Left lung (tissue), 4 donors: ENCODE measurements at regions not wholly inside any gene's neighbourhood (a gene's known extent, or its start where the extent isn't known, plus 50 kb on each side); places are given as distances from the start of the nearest gene placed in this dataset.

Source experiments
- ATAC-seq: fragments of 200-7000 bp; cut with Tn5 transposase; one replicate; pipeline ENCODE4 v1.9.1; 2020; ENCODE audit warnings: moderate library complexity
- DNase-seq, 4 donors: peaks; one replicate each; pipeline ENCODE4 v3.0.0-alpha.2; 2013 to 2020
- H3K27ac ChIP-seq, 2 donors: fragments of 200-600 bp; sonication (generic) in 1 of 2; one replicate each; pipeline versions ENCODE4 v1.5.0 to v1.8.0; 2020 to 2021
- H3K27me3 ChIP-seq, 2 donors: fragments of 200-600 bp; sonication (generic) in 1 of 2; one replicate each; pipeline versions ENCODE4 v1.5.0 to v1.8.0; 2020 to 2021
- H3K36me3 ChIP-seq, 2 donors: fragments of 200-600 bp; sonication (generic) in 1 of 2; one replicate each; pipeline versions ENCODE4 v1.5.0 to v1.8.0; 2020 to 2021
- H3K4me1 ChIP-seq, 2 donors: fragments of 200-600 bp; one replicate each; pipeline ENCODE4 v1.8.0; 2021
- H3K4me3 ChIP-seq, 2 donors: fragments of 200-600 bp; sonication (generic) in 1 of 2; one replicate each; pipeline versions ENCODE4 v1.5.0 to v1.8.0; 2020 to 2021; ENCODE audit warnings: mild to moderate bottlenecking in 1 of 2
- H3K9me3 ChIP-seq, 2 donors: fragments of 200-600 bp; sonication (generic) in 1 of 2; one replicate each; pipeline versions ENCODE4 v1.5.0 to v1.8.0; 2020 to 2021
- CTCF ChIP-seq, 2 donors: fragments of 200-600 bp; sonication (generic) in 1 of 2; IDR thresholded peaks; one replicate each; pipeline versions ENCODE4 v1.5.0 to v1.8.0; 2021; ENCODE audit warnings: antibody characterized with exemption in 2 of 2
- intact Hi-C, 2 donors: fragments of 100-400 bp; cut with DNase I; formaldehyde crosslinking; loops; one replicate each; pipeline versions ENCODE4 v1.11.2 to v1.14.2; 2022
- donor health status: DM: no; HTN: yes; CAD: no.
- donor health status: DM: no; HTN: no; CAD: no.

GRCh38 chr2:116141891-116142474 lies 1672.5 kb upstream of the DDX18 start:
- H3K36me3 ChIP-seq, result no peaks in the 10 kb centered on the region
- H3K27me3 ChIP-seq, result no peaks in the 10 kb centered on the region
- H3K4me1 ChIP-seq, result no peaks in the 10 kb centered on the region
- no peak for TF ChIP-seq CTCF (IDR thresholded peaks at IDR 0.05)
- no peak for DNase-seq
- ATAC-seq, result no peak
- H3K4me3 ChIP-seq, result no peak overlapping the region
- peaks cover 0 to 1% of the 10 kb centered on the region in 2 donors for H3K9me3 ChIP-seq
- intact Hi-C loops, result no loop called here
- H3K27ac ChIP-seq, result no peak overlapping the region

- H3K27ac ChIP-seq, result no peak overlapping the region
- H3K9me3 ChIP-seq, result peaks cover 0 to 1% of the 10 kb centered on the region in 2 donors
- no peaks in the 10 kb centered on the region for H3K36me3 ChIP-seq
- H3K4me1 ChIP-seq, result no peaks in the 10 kb centered on the region
- ATAC-seq (no peak), DNase-seq (no peak)
- TF ChIP-seq CTCF (IDR thresholded peaks at IDR 0.05), result no peak
- intact Hi-C loops, result no loop called here
- H3K27me3 ChIP-seq, result no peaks in the 10 kb centered on the region
- H3K4me3 ChIP-seq, result no peak overlapping the region
Observed at GRCh38 chr2:116142644-116143227, 1671.8 kb upstream of the DDX18 start.

- ATAC-seq (no peak), DNase-seq (no peak)
- Histone ChIP-seq H3K4me3 (no peak overlapping the region), H3K36me3 (no peaks in the 10 kb centered on the region), H3K27me3 (no peaks in the 10 kb centered on the region), H3K9me3 (peaks cover 0 to under 1% of the 10 kb centered on the region in 2 donors), H3K4me1 (no peaks in the 10 kb centered on the region), H3K27ac (no peak overlapping the region)
- TF ChIP-seq CTCF (IDR thresholded peaks at IDR 0.05), result no peak
- intact Hi-C loops, result no loop called here
Observed at GRCh38 chr2:116145031-116145430, 1669.5 kb upstream of the DDX18 start.

- Histone ChIP-seq H3K9me3 (peaks cover 0 to 6% of the 10 kb centered on the region in 2 donors), H3K27ac (no peak overlapping the region), H3K4me3 (no peak overlapping the region), H3K4me1 (no peaks in the 10 kb centered on the region), H3K36me3 (no peaks in the 10 kb centered on the region), H3K27me3 (no peaks in the 10 kb centered on the region)
- no peak for TF ChIP-seq CTCF (IDR thresholded peaks at IDR 0.05)
- DNase-seq, result no peak
- no peak for ATAC-seq
- intact Hi-C loops, result no loop called here
Observed at GRCh38 chr2:116148361-116148760, 1666.1 kb upstream of the DDX18 start.

- ATAC-seq (no peak), DNase-seq (no peak)
- Histone ChIP-seq H3K4me3 (no peak overlapping the region), H3K36me3 (no peaks in the 10 kb centered on the region), H3K27ac (no peak overlapping the region), H3K27me3 (no peaks in the 10 kb centered on the region), H3K9me3 (peaks cover 0 to 25% of the 10 kb centered on the region in 2 donors), H3K4me1 (no peaks in the 10 kb centered on the region)
- no peak for TF ChIP-seq CTCF (IDR thresholded peaks at IDR 0.05)
- intact Hi-C loops, result no loop called here
Observed at GRCh38 chr2:116153729-116154128, 1660.8 kb upstream of the DDX18 start.
